GM12875 (cell line): ENCODE measurements at regions not wholly inside any gene's neighbourhood (a gene's known extent, or its start where the extent isn't known, plus 50 kb on each side); places are given as distances from the start of the nearest gene placed in this dataset.

ENCODE experiments used
- H3K4me3 ChIP-seq: one replicate; pipeline ENCODE4 v1.5.1; 2011; ENCODE audit warnings: low read depth, low read length, control low read depth
- TF ChIP-seq, protein P1 (sequence below): IDR thresholded peaks from 2 replicates; pipeline ENCODE4 v1.5.1; 2011; ENCODE audit warnings: low read depth, mild to moderate bottlenecking, control low read depth, inconsistent platforms, low read length, moderate library complexity, borderline replicate concordance; ENCODE audit not compliant: insufficient read depth

DNA sequence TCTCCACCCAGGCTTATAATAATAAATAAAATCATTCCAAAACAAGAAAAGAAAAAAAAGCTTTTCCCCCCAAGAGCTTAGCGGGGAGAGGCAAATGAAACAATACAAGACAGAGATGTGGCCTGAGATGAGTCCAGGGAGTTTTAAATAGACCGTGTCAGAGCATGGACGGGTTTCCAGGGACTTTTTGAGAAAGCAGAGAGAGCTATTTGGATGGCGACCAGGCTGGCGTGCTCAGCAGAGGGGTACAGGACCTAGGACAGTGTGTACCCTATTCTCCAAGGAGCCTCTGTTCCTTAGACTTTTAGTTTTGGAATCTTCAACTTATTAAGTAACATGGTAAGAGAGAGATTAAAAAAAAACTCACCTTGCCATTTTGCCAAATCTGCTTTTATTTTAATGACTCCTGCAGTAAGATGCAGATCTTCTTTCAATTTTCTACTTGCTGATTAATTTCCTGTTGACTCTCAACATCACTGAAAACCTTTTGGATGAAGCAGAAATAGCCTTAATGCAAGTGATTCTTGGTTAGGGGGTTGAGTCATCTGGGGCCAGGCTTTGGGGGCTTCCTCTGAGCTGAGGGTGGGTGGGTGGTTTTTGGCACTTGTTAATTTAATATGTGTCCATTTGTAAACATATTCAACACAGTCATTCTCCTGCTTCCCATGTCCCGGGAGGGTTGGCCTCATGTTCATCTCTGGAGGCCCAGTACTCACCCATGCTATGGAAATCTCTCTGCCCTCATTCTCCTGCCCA lies 49.6 kb upstream of the OSMR start:
- TF ChIP-seq, protein P1, sequence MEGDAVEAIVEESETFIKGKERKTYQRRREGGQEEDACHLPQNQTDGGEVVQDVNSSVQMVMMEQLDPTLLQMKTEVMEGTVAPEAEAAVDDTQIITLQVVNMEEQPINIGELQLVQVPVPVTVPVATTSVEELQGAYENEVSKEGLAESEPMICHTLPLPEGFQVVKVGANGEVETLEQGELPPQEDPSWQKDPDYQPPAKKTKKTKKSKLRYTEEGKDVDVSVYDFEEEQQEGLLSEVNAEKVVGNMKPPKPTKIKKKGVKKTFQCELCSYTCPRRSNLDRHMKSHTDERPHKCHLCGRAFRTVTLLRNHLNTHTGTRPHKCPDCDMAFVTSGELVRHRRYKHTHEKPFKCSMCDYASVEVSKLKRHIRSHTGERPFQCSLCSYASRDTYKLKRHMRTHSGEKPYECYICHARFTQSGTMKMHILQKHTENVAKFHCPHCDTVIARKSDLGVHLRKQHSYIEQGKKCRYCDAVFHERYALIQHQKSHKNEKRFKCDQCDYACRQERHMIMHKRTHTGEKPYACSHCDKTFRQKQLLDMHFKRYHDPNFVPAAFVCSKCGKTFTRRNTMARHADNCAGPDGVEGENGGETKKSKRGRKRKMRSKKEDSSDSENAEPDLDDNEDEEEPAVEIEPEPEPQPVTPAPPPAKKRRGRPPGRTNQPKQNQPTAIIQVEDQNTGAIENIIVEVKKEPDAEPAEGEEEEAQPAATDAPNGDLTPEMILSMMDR: no peak
- no peak overlapping the region for H3K4me3 ChIP-seq
